Tibial nerve (tissue), 4 donors: ENCODE measurements at regions not wholly inside any gene's neighbourhood (a gene's known extent, or its start where the extent isn't known, plus 50 kb on each side); places are given as distances from the start of the nearest gene placed in this dataset.

Source experiments
- EP300 ChIP-seq, 2 donors: sonication (generic); formaldehyde crosslinking; IDR thresholded peaks; one replicate each; pipeline ENCODE4 v1.6.1; 2017; ENCODE audit warnings: antibody characterized with exemption in 2 of 2, mild to moderate bottlenecking in 1 of 2
- POLR2A ChIP-seq, 2 donors: fragments of 450-650 bp; IDR thresholded peaks; one replicate each; pipeline ENCODE4 v1.6.1; 2017; ENCODE audit warnings: antibody characterized with exemption in 2 of 2, mild to moderate bottlenecking in 2 of 2, moderate library complexity in 2 of 2
- TF ChIP-seq, protein P1 (sequence below), 5 experiments: fragments of 200-600 bp in 3 of 5; fragments of 450-650 bp in 2 of 5; sonication (generic) in 3 of 5; IDR thresholded peaks; one replicate each; pipeline ENCODE4 v1.5.1; 2016 to 2019; ENCODE audit warnings: antibody characterized with exemption in 5 of 5, mild to moderate bottlenecking in 3 of 5, moderate library complexity in 2 of 5

DNA sequence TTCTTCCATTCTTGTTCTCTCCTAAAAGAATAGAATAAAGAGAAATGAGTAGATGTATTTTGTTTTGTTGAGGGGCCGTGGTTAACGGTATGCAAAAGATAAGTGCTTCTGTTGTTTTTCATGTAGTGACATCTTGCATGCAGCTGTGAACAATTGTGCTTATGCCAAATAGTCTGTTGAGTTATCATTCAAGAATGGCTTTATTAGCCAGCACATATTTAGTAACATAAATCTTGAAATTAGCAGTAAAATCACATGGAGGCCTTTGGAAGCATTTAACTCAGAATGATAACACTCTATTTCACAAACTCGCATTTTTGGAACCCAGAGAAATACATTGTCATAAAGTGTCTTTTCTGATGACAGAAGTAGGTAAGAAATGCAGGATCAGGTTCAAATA, 1772.0 kb upstream of the FLRT2 start:
- TF ChIP-seq POLR2A (IDR thresholded peaks at IDR 0.05): no peak
- TF ChIP-seq, protein P1, sequence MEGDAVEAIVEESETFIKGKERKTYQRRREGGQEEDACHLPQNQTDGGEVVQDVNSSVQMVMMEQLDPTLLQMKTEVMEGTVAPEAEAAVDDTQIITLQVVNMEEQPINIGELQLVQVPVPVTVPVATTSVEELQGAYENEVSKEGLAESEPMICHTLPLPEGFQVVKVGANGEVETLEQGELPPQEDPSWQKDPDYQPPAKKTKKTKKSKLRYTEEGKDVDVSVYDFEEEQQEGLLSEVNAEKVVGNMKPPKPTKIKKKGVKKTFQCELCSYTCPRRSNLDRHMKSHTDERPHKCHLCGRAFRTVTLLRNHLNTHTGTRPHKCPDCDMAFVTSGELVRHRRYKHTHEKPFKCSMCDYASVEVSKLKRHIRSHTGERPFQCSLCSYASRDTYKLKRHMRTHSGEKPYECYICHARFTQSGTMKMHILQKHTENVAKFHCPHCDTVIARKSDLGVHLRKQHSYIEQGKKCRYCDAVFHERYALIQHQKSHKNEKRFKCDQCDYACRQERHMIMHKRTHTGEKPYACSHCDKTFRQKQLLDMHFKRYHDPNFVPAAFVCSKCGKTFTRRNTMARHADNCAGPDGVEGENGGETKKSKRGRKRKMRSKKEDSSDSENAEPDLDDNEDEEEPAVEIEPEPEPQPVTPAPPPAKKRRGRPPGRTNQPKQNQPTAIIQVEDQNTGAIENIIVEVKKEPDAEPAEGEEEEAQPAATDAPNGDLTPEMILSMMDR (IDR thresholded peaks at IDR 0.05): no peak
- TF ChIP-seq EP300 (IDR thresholded peaks at IDR 0.05): no peak
